Mucosa of descending colon (tissue), 3 donors: ENCODE measurements at regions not wholly inside any gene's neighbourhood (a gene's known extent, or its start where the extent isn't known, plus 50 kb on each side); places are given as distances from the start of the nearest gene placed in this dataset.

Experiments used
- ATAC-seq: fragments of 200-7000 bp; cut with Tn5 transposase; one replicate; pipeline ENCODE4 v1.9.1; 2020; ENCODE audit warnings: mild to moderate bottlenecking, moderate library complexity
- DNase-seq, 3 donors: peaks; one replicate each; pipeline ENCODE4 v3.0.0-alpha.2; 2020
- H3K36me3 ChIP-seq: fragments of 200-600 bp; one replicate; pipeline ENCODE4 v1.8.0; 2021; ENCODE audit warnings: low read depth, mild to moderate bottlenecking
- H3K4me1 ChIP-seq: fragments of 200-600 bp; one replicate; pipeline ENCODE4 v1.8.0; 2021; ENCODE audit warnings: low read depth, mild to moderate bottlenecking
- H3K4me3 ChIP-seq: fragments of 200-600 bp; one replicate; pipeline ENCODE4 v1.8.0; 2021; ENCODE audit warnings: mild to moderate bottlenecking
- H3K9me3 ChIP-seq: fragments of 200-600 bp; one replicate; pipeline ENCODE4 v1.8.0; 2021; ENCODE audit warnings: mild to moderate bottlenecking
- intact Hi-C, 2 donors: fragments of 100-400 bp; cut with DNase I in 1 of 2; cut with micrococcal nuclease in 1 of 2; formaldehyde crosslinking; loops; one replicate each; pipeline versions ENCODE4 v1.11.0 to v1.11.1; 2022; cut with DNase I, micrococcal nuclease
- TF ChIP-seq, protein P1 (sequence below): fragments of 200-600 bp; IDR thresholded peaks from one replicate; pipeline ENCODE4 v1.8.0; 2022; ENCODE audit warnings: antibody characterized with exemption, mild to moderate bottlenecking
- donor health status: DM: no; HTN: no; CAD: no; lungs with moderate emphysema.
- donor health status: DM: no; HTN: no; CAD: no.
- donor health status: DM: no; HTN: yes; CAD: no.

GRCh38 chr6:18062733-18063132 lies 59.7 kb downstream of the NHLRC1 start:
- Histone ChIP-seq H3K9me3 (no peaks in the 10 kb centered on the region), H3K36me3 (no peaks in the 10 kb centered on the region), H3K4me1 (no peaks in the 10 kb centered on the region), H3K4me3 (no peak overlapping the region)
- DNase-seq = no peak
- intact Hi-C loops = no loop called here
- no peak for ATAC-seq
- TF ChIP-seq, protein P1, sequence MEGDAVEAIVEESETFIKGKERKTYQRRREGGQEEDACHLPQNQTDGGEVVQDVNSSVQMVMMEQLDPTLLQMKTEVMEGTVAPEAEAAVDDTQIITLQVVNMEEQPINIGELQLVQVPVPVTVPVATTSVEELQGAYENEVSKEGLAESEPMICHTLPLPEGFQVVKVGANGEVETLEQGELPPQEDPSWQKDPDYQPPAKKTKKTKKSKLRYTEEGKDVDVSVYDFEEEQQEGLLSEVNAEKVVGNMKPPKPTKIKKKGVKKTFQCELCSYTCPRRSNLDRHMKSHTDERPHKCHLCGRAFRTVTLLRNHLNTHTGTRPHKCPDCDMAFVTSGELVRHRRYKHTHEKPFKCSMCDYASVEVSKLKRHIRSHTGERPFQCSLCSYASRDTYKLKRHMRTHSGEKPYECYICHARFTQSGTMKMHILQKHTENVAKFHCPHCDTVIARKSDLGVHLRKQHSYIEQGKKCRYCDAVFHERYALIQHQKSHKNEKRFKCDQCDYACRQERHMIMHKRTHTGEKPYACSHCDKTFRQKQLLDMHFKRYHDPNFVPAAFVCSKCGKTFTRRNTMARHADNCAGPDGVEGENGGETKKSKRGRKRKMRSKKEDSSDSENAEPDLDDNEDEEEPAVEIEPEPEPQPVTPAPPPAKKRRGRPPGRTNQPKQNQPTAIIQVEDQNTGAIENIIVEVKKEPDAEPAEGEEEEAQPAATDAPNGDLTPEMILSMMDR = no peak

GRCh38 chr6:18058429-18058828 lies 64.0 kb downstream of the NHLRC1 start:
- TF ChIP-seq, protein P1 = no peak
- H3K9me3 ChIP-seq = no peaks in the 10 kb centered on the region
- DNase-seq = no peak
- no peak for ATAC-seq
- H3K4me3 ChIP-seq = no peak overlapping the region
- no peaks in the 10 kb centered on the region for H3K36me3 ChIP-seq
- intact Hi-C loops = no loop called here
- H3K4me1 ChIP-seq = peaks cover 5% of the 10 kb centered on the region

GRCh38 chr6:18055714-18056382 lies 66.6 kb downstream of the NHLRC1 start:
- ATAC-seq (no peak), DNase-seq (no peak)
- intact Hi-C loops = no loop called here
- TF ChIP-seq, protein P1 = no peak
- Histone ChIP-seq H3K4me3 (no peak overlapping the region), H3K36me3 (no peaks in the 10 kb centered on the region), H3K4me1 (peaks cover 8% of the 10 kb centered on the region), H3K9me3 (no peaks in the 10 kb centered on the region)

- TF ChIP-seq, protein P1 = no peak
- DNase-seq (no peak), ATAC-seq (no peak)
- peaks cover 8% of the 10 kb centered on the region for H3K4me1 ChIP-seq
- no peaks in the 10 kb centered on the region for H3K36me3 ChIP-seq
- no peaks in the 10 kb centered on the region for H3K9me3 ChIP-seq
- H3K4me3 ChIP-seq = no peak overlapping the region
- intact Hi-C loops = no loop called here
These were observed 67.4 kb downstream of the NHLRC1 start for GRCh38 chr6:18055098-18055497.

DNA sequence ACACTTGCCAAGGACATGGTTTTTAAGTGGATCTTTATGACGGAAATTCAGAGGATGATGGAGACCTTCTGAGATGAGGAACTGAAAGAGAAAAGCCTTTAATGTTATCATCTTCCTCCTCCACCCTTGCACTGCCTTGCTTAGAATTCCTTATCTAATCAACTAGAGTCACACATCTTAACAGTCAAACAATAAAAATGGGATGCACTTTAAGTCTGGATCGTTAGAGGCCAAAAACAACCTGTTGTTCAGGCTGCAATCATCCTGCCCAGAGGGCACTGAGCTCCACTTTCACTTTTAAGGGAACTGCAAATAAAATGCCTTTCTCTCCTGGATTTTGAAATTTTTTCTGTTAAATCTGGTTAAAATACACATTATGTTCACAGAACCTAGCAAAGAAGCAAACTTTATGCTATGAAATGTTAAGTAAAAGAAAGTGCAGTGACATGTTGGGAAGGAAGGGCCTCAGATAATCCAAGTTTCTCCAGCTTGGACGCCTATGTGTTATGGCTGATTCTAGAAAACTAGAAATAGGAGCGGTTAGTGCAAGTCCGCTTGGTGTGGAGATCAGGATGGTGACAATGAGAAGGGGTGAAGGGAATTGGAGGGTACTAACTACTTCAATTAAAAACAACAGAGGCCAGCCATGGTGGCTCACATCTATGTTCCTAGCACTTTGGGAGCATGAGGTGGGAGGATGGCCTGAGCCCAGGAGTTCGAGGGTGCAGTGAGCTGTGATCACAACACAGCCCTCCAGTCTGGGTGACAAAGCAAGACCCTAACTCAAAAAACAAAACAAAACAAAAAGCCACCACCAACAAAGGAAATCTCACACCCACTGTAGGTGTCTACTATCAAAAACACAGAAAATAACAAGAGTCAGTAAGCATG lies 66.4 kb upstream of the KIF13A start:
- DNase-seq (peak in 1 of 3 donors; percentile 52), ATAC-seq (peak; percentile 87)
- intact Hi-C loops = no loop called here
- no peak overlapping the region for H3K4me3 ChIP-seq
- TF ChIP-seq, protein P1 = no peak
- H3K9me3 ChIP-seq = no peaks in the 10 kb centered on the region
- peaks cover 8% of the 10 kb centered on the region for H3K4me1 ChIP-seq
- H3K36me3 ChIP-seq = no peaks in the 10 kb centered on the region
